ENCODE measurements at regions not wholly inside any gene's neighbourhood (a gene's known extent, or its start where the extent isn't known, plus 50 kb on each side); places are given as distances from the start of the nearest gene placed in this dataset.

- no peak for DNase-seq (ENCODE audit: low spot score)
Measured at GRCh38 chr2:217443601-217444000, 559.2 kb downstream of the TNS1 start.

- no peak for DNase-seq (ENCODE audit: low spot score)
Measured at GRCh38 chr2:217440000-217440399, 562.8 kb downstream of the TNS1 start.

GRCh38 chr2:217438821-217439220 is 564.0 kb downstream of the TNS1 start:
- no peak for DNase-seq (ENCODE audit: low spot score)

- DNase-seq (ENCODE audit: low spot score) = no peak
Measured at GRCh38 chr2:217438136-217438535, 564.7 kb downstream of the TNS1 start.

GRCh38 chr2:217437290-217437870 is 565.4 kb downstream of the TNS1 start:
- no peak for DNase-seq (ENCODE audit: low spot score)

GRCh38 chr2:217436386-217436785 is 566.4 kb downstream of the TNS1 start:
- DNase-seq (ENCODE audit: low spot score) = no peak

- DNase-seq (ENCODE audit: low spot score) = peak; percentile 93
Measured at GRCh38 chr2:217434180-217434975, 568.4 kb downstream of the TNS1 start.

- DNase-seq (ENCODE audit: low spot score) = no peak
Measured at GRCh38 chr2:217433522-217433921, 569.3 kb downstream of the TNS1 start.

GRCh38 chr2:217431577-217432269 is 571.1 kb downstream of the TNS1 start:
- DNase-seq (ENCODE audit: low spot score) = no peak

- DNase-seq (ENCODE audit: low spot score) = no peak
Measured at GRCh38 chr2:217430916-217431576, 571.2 kb upstream of the TNP1 start.

- no peak for DNase-seq (ENCODE audit: low spot score)
Measured at GRCh38 chr2:217429981-217430500, 570.2 kb upstream of the TNP1 start.

- no peak for DNase-seq (ENCODE audit: low spot score)
Measured at GRCh38 chr2:217421834-217422233, 562.0 kb upstream of the TNP1 start.

GRCh38 chr2:217420854-217421253 is 561.0 kb upstream of the TNP1 start:
- no peak for DNase-seq (ENCODE audit: low spot score)

- DNase-seq (ENCODE audit: low spot score) = no peak
Measured at GRCh38 chr2:217419055-217419671, 559.3 kb upstream of the TNP1 start.

GRCh38 chr2:217418544-217418943 is 558.7 kb upstream of the TNP1 start:
- DNase-seq (ENCODE audit: low spot score) = no peak

GRCh38 chr2:217418090-217418489 is 558.2 kb upstream of the TNP1 start:
- DNase-seq (ENCODE audit: low spot score) = no peak

GRCh38 chr2:217417536-217417935 is 557.7 kb upstream of the TNP1 start:
- DNase-seq (ENCODE audit: low spot score) = no peak

- DNase-seq (ENCODE audit: low spot score) = no peak
Measured at GRCh38 chr2:217415316-217415715, 555.5 kb upstream of the TNP1 start.

GRCh38 chr2:217414429-217414828 is 554.6 kb upstream of the TNP1 start:
- no peak for DNase-seq (ENCODE audit: low spot score)

- DNase-seq (ENCODE audit: low spot score) = no peak
Measured at GRCh38 chr2:217413193-217413592, 553.3 kb upstream of the TNP1 start.

GRCh38 chr2:217412721-217413120 is 552.9 kb upstream of the TNP1 start:
- DNase-seq (ENCODE audit: low spot score) = no peak

- DNase-seq (ENCODE audit: low spot score) = no peak
Measured at GRCh38 chr2:217412277-217412676, 552.4 kb upstream of the TNP1 start.
